Stimulated activated CD4-positive, alpha-beta T cell treated with anti-CD3 and anti-CD28 coated beads, Interleukin-1b, Interleukin-23, amount 100 ng/mL, for 24 hours (primary cell): ENCODE measurements at regions not wholly inside any gene's neighbourhood (a gene's known extent, or its start where the extent isn't known, plus 50 kb on each side); places are given as distances from the start of the nearest gene placed in this dataset.
"Not testable (repeated sequence)": the region's sequence is repeated elsewhere in the genome, so short reads cannot be mapped to it uniquely, and the experiment has no call there.

ENCODE experiments used
- DNase-seq, 4 experiments: peaks; one replicate each; pipeline ENCODE4 v3.0.0-alpha.2; 2020; ENCODE audit warnings: low read depth in 4 of 4, low spot score in 1 of 4

DNA sequence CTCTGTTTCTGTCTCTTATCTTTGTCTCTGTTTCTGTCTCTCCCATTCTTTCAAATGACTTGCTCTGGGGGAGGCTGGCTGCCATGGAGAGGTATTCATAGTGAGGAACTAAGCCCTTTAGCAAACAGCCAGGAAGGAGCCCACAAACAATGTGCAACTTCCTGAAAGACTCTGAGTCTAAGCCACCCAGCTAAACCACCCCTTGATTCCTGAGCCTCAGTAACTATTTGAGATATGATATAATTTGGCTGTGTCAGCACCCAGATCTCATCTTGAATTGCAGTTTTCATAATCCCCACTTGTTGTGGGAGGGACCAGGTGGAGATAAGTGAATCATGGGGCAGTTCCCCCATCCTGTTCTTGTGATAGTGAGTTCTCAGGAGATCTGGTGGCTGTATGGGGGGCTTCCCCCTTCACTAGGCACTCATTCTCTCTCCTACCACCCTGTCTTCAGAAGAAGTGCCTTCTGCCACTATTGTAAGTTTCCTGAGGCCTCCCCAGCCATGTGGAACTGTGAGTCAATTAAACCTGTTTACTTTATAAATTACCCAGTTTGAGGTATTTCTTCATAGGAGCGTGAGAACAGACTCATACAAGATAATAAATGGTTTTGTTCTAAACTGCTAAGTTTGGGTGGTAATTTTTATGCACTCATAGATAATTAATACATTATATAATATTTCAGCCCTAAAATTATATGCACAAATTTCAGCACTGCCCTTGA is 121.2 kb upstream of the FOXP2 start:
- DNase-seq = no peak

- DNase-seq = no peak
These were observed 134.7 kb upstream of the FOXP2 start for GRCh38 chr7:114279901-114280300.

- DNase-seq = no peak
These were observed 141.4 kb upstream of the FOXP2 start for GRCh38 chr7:114273218-114273617.

DNA sequence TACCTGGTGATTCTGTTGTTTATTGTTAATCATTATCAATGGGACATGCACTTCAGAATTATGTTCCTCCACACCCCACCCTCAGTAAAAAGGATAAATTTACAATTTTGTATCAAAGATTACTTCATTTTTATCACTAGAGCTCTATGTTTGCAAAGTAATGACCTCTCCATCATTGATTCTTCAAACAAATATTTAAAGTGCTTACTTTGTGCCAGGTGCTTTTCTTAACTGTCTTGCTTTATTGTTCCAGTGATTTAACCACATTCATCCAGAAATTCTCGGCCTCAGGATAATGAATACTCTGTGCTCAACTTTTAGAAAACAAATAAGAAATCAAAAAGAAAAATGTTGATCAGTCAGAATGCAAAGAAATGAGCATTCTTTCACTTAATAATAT is 144.9 kb upstream of the FOXP2 start:
- DNase-seq = no peak

- DNase-seq = not testable (repeated sequence)
These were observed 147.1 kb upstream of the FOXP2 start for GRCh38 chr7:114267550-114267949.

- no peak for DNase-seq
These were observed 150.6 kb upstream of the FOXP2 start for GRCh38 chr7:114264023-114264422.

DNA sequence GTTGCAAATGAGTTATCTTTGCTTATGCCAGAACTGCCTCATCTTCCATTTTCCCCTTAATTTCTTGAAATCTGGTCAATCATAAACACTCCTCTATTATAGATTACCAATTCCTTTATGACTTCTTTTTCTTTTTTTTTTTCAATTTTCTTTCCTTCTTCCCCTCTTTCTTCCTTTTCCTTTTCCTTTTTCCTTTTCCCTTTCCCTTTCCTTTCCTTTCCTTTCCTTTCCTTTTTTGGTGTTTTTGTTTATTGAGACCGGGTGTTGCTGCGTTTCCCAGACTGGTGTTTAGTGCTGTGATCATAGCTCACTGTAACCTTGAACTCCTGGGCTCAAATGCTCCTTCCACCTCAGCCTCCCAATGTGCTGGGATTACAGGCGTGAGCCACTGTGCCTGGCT is 151.4 kb upstream of the FOXP2 start:
- no peak for DNase-seq

DNA sequence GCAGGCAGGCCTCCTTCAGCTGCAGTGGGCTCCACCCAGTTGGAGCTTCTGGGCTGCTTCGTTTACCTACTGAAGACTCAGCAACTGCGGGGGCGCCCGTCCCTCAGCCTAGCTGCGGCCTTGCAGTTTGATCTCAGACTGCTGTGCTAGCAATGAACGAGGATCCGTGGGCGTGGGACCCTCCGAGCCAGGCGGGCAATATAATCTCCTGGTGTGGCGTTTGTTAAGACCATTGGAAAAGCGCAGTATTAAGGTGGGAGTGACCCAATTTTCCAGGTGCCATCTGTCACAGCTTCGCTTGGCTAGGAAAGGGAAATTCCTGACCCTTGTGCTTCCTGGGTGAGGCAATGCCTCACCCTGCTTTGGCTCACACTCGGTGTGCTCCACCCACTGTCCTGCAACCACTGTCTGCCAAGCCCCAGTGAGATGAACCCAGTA is 159.2 kb upstream of the FOXP2 start:
- DNase-seq = no peak

DNA sequence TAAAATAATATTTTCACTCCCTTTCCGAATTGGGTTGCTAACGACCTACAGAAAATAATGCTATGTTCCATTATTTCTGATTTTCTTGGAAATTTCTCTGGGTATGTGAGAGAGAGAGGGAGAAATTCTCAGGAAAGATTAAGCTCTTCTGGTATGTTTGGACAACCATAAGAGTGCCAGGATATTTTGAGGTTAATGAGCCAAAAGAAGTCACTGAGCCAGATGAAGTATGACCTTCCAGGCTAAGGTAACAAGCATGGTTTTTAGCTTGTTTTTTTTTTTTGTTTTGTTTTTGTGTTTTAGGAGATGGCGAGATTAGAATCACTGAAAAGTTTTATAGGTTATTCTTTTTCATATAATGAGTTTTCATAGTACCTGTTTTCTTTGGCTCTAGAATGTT is 171.0 kb upstream of the FOXP2 start:
- DNase-seq = no peak

- no peak for DNase-seq
These were observed 171.6 kb upstream of the FOXP2 start for GRCh38 chr7:114242992-114243507.

DNA sequence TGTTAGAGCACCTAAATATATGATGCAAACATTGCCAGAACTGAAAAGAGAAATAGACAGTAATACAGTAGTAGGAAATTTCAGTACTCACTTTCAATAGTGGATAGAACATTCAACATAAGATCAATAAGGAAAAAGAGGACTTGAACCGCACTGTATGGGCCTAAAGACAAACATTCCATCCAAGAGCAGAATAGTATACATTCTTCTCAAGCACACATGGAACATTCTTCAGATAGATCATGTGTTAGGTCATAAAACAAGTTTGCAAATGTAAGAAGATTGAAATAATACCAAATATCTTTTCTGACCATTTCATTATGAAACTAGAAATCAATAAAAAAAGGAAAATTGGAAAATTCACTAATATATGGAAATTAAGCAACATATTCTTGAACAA is 185.4 kb upstream of the FOXP2 start:
- no peak for DNase-seq

DNA sequence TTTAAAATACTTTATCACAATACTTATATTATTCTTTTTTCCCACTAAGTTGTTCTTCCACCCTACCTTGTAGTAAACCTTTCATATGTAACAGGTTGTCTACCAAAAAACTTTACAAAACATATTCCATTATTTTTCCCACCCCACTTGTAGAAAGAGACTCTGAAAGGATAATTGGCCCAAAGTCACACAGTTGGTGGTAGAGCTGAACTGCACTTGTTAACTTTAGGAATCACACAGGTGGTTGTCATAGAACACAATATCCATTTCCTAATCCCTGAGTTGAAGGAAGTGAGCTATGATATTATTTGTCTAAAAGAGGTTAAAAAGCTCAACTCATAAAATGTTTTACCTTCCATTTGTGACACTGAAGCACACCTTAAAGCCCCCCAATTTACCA is 188.8 kb upstream of the FOXP2 start:
- DNase-seq = no peak

DNA sequence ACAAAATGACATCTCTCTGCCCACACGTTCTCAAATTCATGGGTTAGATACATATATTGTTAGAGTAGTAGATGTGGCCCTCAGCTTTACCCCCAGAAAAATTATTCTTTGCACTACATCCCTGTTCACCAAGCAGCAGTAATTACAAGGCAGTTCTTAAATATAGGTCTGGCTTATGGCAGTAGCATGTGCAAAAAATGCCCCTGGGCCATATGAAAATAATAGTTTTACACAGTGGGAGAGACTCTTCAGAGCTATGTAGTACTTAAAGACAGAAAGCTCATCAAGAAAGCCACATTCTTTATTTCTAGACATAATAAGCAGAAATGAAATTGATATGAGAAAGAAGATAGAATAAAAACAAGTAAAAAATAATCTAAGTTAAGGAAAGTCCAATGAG is 196.3 kb upstream of the FOXP2 start:
- DNase-seq = no peak

- DNase-seq = no peak
These were observed 197.4 kb upstream of the FOXP2 start for GRCh38 chr7:114217026-114217806.

- DNase-seq = no peak
These were observed 200.1 kb upstream of the FOXP2 start for GRCh38 chr7:114214466-114214865.

DNA sequence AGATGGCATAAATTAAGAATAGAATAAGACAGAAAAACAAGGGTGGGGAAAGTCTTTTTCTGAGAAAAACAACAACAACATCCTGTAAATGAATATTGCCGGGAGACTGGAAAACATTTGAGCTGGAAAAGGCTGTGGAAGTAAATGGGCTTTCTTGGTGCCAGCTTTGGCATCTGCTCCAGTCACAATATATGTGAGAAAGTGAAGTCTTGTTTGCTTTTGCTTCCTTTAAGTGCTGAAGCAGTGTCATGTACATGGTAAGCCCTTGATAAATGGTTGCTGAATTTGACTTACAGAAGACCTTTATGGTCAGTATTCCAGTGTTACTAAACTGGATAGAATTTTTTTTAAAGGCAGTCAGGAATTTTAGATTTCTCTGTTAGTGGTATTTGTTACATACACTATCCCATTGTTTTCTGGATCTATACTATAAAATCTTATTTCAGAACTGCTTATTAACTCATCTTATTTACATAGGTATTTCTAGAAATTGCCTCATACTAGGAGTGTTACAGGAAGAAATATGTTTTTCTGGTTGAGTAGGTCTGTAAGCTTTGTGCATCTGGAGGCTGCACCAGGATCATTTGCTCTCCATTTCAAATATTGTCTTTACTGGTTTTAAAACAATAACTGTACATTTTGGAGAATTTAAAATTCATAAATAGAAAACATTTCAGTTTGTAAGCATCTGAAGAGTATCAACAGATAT is 201.7 kb upstream of the FOXP2 start:
- no peak for DNase-seq

GRCh38 chr7:114209968-114210367 is 204.6 kb upstream of the FOXP2 start:
- DNase-seq = no peak

- no peak for DNase-seq
These were observed 207.9 kb upstream of the FOXP2 start for GRCh38 chr7:114206688-114207087.

- DNase-seq = no peak
These were observed 218.1 kb upstream of the FOXP2 start for GRCh38 chr7:114196517-114196916.

DNA sequence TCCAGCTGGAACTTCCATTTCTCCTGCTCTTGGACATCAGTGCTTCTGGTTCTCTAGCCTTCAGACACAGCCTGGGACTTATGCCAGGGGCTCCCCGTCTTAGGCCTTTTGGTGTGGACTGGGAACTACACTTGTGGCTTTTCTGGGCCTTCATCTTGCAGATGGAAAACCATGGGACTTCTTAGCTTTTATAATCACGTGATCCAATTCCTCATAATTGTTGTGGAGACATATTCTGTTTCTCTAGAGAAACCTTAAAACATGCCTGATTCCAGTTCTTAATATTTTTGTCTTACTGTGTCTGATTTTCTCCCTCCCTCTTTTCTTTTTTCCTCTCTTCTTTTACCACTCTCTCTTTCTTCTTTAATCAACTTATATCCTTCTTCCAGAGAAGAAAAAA is 224.2 kb upstream of the FOXP2 start:
- no peak for DNase-seq

GRCh38 chr7:114183311-114184088 is 231.1 kb upstream of the FOXP2 start:
- DNase-seq = no peak
